ENCODE measurements at regions not wholly inside any gene's neighbourhood (a gene's known extent, or its start where the extent isn't known, plus 50 kb on each side); places are given as distances from the start of the nearest gene placed in this dataset.

DNA sequence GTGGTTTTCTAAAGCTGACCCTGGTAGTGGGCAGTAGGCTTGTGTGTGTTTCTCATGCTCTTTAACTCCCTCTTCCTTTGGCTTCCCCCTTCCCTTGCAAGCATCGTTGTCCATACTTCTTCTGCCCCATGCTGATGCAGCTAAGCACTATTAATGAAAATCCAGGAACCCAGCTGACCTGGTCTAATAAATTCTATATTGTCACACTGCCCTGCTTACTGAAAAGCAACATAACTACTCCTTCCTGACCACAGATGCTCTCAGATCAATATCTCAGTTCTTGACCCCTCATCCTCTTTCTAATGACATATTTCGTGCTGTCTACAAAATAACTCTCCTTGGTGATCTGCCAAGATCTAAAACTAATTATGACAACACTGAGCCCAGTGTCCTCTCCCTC lies 405.5 kb downstream of the EFNA5 start:
- TF ChIP-seq FOXA1 (IDR thresholded peaks at IDR 0.05) = no peak
- no peak for TF ChIP-seq ARNT (IDR thresholded peaks at IDR 0.05)
- TF ChIP-seq, protein P1, sequence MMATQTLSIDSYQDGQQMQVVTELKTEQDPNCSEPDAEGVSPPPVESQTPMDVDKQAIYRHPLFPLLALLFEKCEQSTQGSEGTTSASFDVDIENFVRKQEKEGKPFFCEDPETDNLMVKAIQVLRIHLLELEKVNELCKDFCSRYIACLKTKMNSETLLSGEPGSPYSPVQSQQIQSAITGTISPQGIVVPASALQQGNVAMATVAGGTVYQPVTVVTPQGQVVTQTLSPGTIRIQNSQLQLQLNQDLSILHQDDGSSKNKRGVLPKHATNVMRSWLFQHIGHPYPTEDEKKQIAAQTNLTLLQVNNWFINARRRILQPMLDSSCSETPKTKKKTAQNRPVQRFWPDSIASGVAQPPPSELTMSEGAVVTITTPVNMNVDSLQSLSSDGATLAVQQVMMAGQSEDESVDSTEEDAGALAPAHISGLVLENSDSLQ (IDR thresholded peaks at IDR 0.05) = no peak
- no peak for TF ChIP-seq L3MBTL2 (conservative IDR thresholded peaks at IDR 0.05)
- TF ChIP-seq FOXM1 (IDR thresholded peaks at IDR 0.05; ENCODE audit: borderline replicate concordance) = no peak
- no peak for TF ChIP-seq ZNF384 (IDR thresholded peaks at IDR 0.05)
- TF ChIP-seq CTBP1 (IDR thresholded peaks at IDR 0.05; ENCODE audit: borderline replicate concordance) = no peak
- no peak for TF ChIP-seq FOXK2 (IDR thresholded peaks at IDR 0.05)
- no peak for TF ChIP-seq NFRKB (IDR thresholded peaks at IDR 0.05)
- DNase-seq (ENCODE audit: extremely low spot score) = no peak
- CTCF ChIA-PET = no interaction called here
- POLR2A ChIA-PET = no interaction called here

DNA sequence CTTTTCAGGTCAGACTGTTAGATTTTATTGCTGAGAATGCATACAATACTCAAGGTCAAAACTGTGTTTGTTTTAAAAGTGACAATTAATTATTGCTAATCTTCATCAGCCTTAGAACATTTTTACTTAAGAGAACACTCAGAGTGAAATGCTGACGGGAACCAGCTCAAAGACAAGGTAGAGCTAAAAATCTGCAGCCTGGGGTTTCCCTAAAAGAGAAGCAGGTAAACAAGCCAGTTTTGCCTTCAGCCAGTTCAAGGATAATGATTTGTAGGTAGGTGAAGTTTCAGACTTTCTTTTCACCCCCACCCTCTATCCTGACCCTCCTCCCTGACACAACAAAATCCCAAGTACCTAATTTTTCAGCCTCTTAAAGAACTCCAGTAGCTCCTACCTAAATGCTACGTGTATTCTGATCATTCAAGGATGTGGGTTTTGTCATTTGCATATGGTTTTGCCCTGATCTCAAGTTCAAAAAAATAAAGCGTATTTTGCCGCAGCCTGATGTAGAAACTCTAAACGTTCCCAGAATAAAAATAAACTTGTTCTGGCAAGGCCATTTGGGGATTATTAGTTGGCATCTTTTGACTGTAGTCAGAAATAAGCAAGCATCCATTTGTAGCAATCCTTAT lies 407.2 kb downstream of the EFNA5 start:
- POLR2A ChIA-PET = no interaction called here
- no peak for TF ChIP-seq FOXM1 (IDR thresholded peaks at IDR 0.05; ENCODE audit: borderline replicate concordance)
- no peak for TF ChIP-seq L3MBTL2 (conservative IDR thresholded peaks at IDR 0.05)
- no peak for TF ChIP-seq FOXK2 (IDR thresholded peaks at IDR 0.05)
- TF ChIP-seq TARDBP (IDR thresholded peaks at IDR 0.05) = no peak
- no peak for TF ChIP-seq CTBP1 (IDR thresholded peaks at IDR 0.05; ENCODE audit: borderline replicate concordance)
- TF ChIP-seq SP1 (IDR thresholded peaks at IDR 0.05) = no peak
- TF ChIP-seq HDGF (IDR thresholded peaks at IDR 0.05; ENCODE audit: borderline replicate concordance) = no peak
- TF ChIP-seq FOXA1 (IDR thresholded peaks at IDR 0.05) = no peak
- no peak for TF ChIP-seq LEF1 (IDR thresholded peaks at IDR 0.05; ENCODE audit: borderline replicate concordance)
- no peak for TF ChIP-seq ELF4 (IDR thresholded peaks at IDR 0.05)
- no peak for TF ChIP-seq BHLHE40 (IDR thresholded peaks at IDR 0.05; ENCODE audit: borderline replicate concordance)
- no peak for TF ChIP-seq SUZ12 (IDR thresholded peaks at IDR 0.05)
- no peak for TF ChIP-seq ZNF384 (IDR thresholded peaks at IDR 0.05)
- TF ChIP-seq, protein P1 (IDR thresholded peaks at IDR 0.05) = no peak
- TF ChIP-seq ARNT (IDR thresholded peaks at IDR 0.05) = no peak
- no peak for TF ChIP-seq NFRKB (IDR thresholded peaks at IDR 0.05)
- CTCF ChIA-PET = interaction anchor here (0.6 kb wide), 1 partner anchor 832 kb away, joined by 3 read pairs; no protein-coding TSS in a partner anchor
- no peak for DNase-seq (ENCODE audit: extremely low spot score)

DNA sequence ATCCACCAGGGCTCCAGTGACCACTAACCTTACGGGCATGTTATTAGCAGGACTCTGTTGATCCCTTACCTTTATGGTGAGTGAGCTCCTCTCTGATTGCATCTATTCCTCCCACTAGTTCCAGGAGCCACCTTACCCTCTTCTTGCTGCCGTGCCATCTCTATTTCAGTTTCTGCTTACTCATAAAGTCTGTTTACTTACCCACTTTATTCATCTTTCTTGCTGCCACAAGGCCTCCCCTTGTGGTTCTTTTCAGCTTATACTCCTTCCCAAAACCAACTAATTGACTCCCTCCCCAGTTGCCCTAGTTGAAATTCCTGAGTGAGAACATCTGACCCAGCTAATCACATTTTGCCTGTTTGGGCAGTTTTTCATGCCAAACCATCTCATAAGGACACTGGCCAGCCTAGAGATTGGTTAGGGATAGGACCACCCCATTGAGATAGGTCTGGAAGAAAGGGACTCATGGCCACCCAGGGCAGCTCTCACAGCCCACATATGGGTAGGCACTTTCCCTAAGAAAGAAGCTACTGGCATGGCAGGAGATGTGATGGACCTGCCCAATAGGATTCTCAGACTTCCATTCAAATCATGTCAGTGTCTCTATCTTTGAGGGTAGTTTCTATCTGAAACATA lies 412.7 kb downstream of the EFNA5 start:
- POLR2A ChIA-PET = no interaction called here
- CTCF ChIA-PET = no interaction called here
- TF ChIP-seq NFRKB (IDR thresholded peaks at IDR 0.05) = no peak
- TF ChIP-seq BHLHE40 (IDR thresholded peaks at IDR 0.05; ENCODE audit: borderline replicate concordance) = no peak
- TF ChIP-seq FOXK2 (IDR thresholded peaks at IDR 0.05) = no peak
- TF ChIP-seq LEF1 (IDR thresholded peaks at IDR 0.05; ENCODE audit: borderline replicate concordance) = no peak
- TF ChIP-seq ARNT (IDR thresholded peaks at IDR 0.05) = no peak
- TF ChIP-seq ELF4 (IDR thresholded peaks at IDR 0.05) = no peak
- no peak for TF ChIP-seq CTBP1 (IDR thresholded peaks at IDR 0.05; ENCODE audit: borderline replicate concordance)
- no peak for TF ChIP-seq FOXM1 (IDR thresholded peaks at IDR 0.05; ENCODE audit: borderline replicate concordance)
- TF ChIP-seq, protein P1 (IDR thresholded peaks at IDR 0.05) = no peak
- TF ChIP-seq TARDBP (IDR thresholded peaks at IDR 0.05) = no peak
- no peak for TF ChIP-seq L3MBTL2 (conservative IDR thresholded peaks at IDR 0.05)
- TF ChIP-seq SP1 (IDR thresholded peaks at IDR 0.05) = no peak
- no peak for TF ChIP-seq ZNF384 (IDR thresholded peaks at IDR 0.05)
- no peak for DNase-seq (ENCODE audit: extremely low spot score)

DNA sequence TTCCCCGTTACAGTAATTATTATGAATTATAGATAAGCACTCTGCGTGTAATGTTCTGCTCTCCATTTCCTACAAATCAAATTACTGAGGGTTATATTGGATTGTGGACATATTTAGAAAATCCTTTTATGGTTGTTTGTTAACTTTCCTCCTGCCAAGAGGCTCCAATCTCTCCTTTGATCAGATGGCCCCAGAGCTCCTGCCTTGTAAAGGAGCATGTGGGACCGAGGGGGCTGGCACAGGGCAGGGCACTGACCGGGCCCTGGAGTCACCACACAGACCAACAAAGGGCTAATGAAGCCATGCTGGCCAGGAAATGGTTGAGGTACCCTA lies 415.9 kb downstream of the EFNA5 start:
- no peak for TF ChIP-seq FOXM1 (IDR thresholded peaks at IDR 0.05; ENCODE audit: borderline replicate concordance)
- TF ChIP-seq SP1 (IDR thresholded peaks at IDR 0.05) = no peak
- TF ChIP-seq HDGF (IDR thresholded peaks at IDR 0.05; ENCODE audit: borderline replicate concordance) = no peak
- no peak for TF ChIP-seq TARDBP (IDR thresholded peaks at IDR 0.05)
- no peak for TF ChIP-seq ARNT (IDR thresholded peaks at IDR 0.05)
- no peak for TF ChIP-seq NFRKB (IDR thresholded peaks at IDR 0.05)
- POLR2A ChIA-PET = no interaction called here
- no peak for DNase-seq (ENCODE audit: extremely low spot score)
- CTCF ChIA-PET = interaction anchor here (0.6 kb wide), 1 partner anchor 1715 kb away, joined by 4 read pairs; no protein-coding TSS in a partner anchor

DNA sequence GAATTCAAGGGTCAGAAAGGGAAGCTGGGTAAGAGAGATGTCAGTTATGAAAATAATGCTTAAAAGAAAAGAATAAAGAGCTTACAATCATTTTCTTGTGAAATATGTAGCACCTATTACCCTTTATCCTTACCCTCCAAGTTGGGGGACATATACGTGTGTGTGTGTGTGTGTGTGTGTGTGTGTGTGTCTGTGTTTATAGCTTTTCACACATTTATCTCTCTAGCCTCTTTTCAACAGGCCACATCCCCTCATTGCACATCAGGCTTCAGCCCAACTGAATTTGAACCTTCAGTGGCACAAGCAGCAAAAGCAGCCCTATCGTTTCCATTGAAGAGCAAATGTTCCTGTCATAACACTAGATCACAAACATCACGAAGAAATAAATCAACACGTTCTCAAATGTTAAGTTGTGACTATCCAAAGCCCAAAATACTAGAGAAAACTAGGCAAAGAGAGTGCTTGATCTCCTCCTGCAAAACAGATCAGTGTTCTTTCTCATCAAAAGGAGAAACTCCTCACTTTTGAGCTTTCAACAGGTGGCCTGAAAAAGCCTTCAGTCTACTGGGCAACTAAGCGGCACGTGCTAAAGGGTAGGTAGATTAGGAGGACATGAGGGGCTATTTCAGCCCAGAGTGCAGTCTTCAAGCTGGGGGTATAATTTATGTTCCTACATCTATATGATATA lies 416.4 kb downstream of the EFNA5 start:
- no peak for DNase-seq (ENCODE audit: extremely low spot score)
- ChIA-PET POLR2A (no interaction called here), CTCF (interaction anchor here (0.6 kb wide), 2 partner anchors 315 to 1715 kb away, joined by 3 to 4 read pairs; no protein-coding TSS in a partner anchor)
- no peak for TF ChIP-seq ELF4 (IDR thresholded peaks at IDR 0.05)
- TF ChIP-seq CTBP1 (IDR thresholded peaks at IDR 0.05; ENCODE audit: borderline replicate concordance) = no peak
- no peak for TF ChIP-seq FOXA1 (IDR thresholded peaks at IDR 0.05)
- TF ChIP-seq BHLHE40 (IDR thresholded peaks at IDR 0.05; ENCODE audit: borderline replicate concordance) = no peak
- no peak for TF ChIP-seq HDGF (IDR thresholded peaks at IDR 0.05; ENCODE audit: borderline replicate concordance)
- no peak for TF ChIP-seq ARNT (IDR thresholded peaks at IDR 0.05)
- TF ChIP-seq FOXM1 (IDR thresholded peaks at IDR 0.05; ENCODE audit: borderline replicate concordance) = no peak
- TF ChIP-seq SP1 (IDR thresholded peaks at IDR 0.05) = no peak
- TF ChIP-seq TARDBP (IDR thresholded peaks at IDR 0.05) = no peak
- TF ChIP-seq, protein P1 (IDR thresholded peaks at IDR 0.05) = no peak
- TF ChIP-seq LEF1 (IDR thresholded peaks at IDR 0.05; ENCODE audit: borderline replicate concordance) = no peak
- TF ChIP-seq L3MBTL2 (conservative IDR thresholded peaks at IDR 0.05) = no peak
- no peak for TF ChIP-seq SUZ12 (IDR thresholded peaks at IDR 0.05)
- no peak for TF ChIP-seq NFRKB (IDR thresholded peaks at IDR 0.05)

Measured in HEK293T (cell line).